ENCODE measurements at regions not wholly inside any gene's neighbourhood (a gene's known extent, or its start where the extent isn't known, plus 50 kb on each side); places are given as distances from the start of the nearest gene placed in this dataset.

- no peak for TF ChIP-seq CTCF (IDR thresholded peaks at IDR 0.05; ENCODE audit: extremely low read depth, missing control alignments)
- DNase-seq (ENCODE audit: low spot score), result no peak
Measured at GRCh38 chr2:103363639-103364038, 601.8 kb downstream of the TMEM182 start.

GRCh38 chr2:103364177-103364576 is 602.3 kb downstream of the TMEM182 start:
- TF ChIP-seq CTCF (IDR thresholded peaks at IDR 0.05; ENCODE audit: extremely low read depth, missing control alignments), result no peak
- no peak for DNase-seq (ENCODE audit: low spot score)

DNA sequence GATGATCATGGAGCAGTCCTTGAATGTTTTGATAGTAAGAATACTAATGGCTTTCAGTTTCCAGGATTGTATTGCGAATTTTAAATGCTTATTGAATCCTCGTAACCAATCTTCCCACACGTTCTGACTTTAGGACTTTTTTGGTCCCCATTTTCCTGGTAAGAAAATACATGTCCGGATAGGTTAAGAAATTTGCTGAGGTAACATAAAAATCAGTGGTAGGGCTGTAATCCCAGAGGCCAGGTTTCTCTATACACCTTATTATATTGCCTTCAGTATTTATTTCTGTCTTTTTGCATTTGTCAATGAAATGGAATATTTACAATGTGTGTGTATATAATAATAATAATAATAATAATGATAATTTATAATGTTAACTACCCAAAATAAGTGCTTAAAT is 603.2 kb downstream of the TMEM182 start:
- no peak for DNase-seq (ENCODE audit: low spot score)
- no peak for TF ChIP-seq CTCF (IDR thresholded peaks at IDR 0.05; ENCODE audit: extremely low read depth, missing control alignments)

- no peak for TF ChIP-seq CTCF (IDR thresholded peaks at IDR 0.05; ENCODE audit: extremely low read depth, missing control alignments)
Measured at GRCh38 chr2:103367877-103368276, 606.0 kb downstream of the TMEM182 start.

GRCh38 chr2:103383541-103383940 is 621.7 kb downstream of the TMEM182 start:
- TF ChIP-seq CTCF (IDR thresholded peaks at IDR 0.05; ENCODE audit: extremely low read depth, missing control alignments), result no peak

More at GRCh38 chr2:103367877-103368276, 606.0 kb downstream of the TMEM182 start:
- DNase-seq (ENCODE audit: low spot score), result no peak

GRCh38 chr2:103386872-103387271 is 625.0 kb downstream of the TMEM182 start:
- no peak for DNase-seq (ENCODE audit: low spot score)
- TF ChIP-seq CTCF (IDR thresholded peaks at IDR 0.05; ENCODE audit: extremely low read depth, missing control alignments), result no peak

More at GRCh38 chr2:103383541-103383940, 621.7 kb downstream of the TMEM182 start:
- DNase-seq (ENCODE audit: low spot score), result no peak

GRCh38 chr2:103387888-103388287 is 626.1 kb downstream of the TMEM182 start:
- no peak for TF ChIP-seq CTCF (IDR thresholded peaks at IDR 0.05; ENCODE audit: extremely low read depth, missing control alignments)

More at GRCh38 chr2:103387888-103388287, 626.1 kb downstream of the TMEM182 start:
- DNase-seq (ENCODE audit: low spot score), result no peak

Measured in GM20000 (cell line).